Activated CD4-positive, alpha-beta memory T cell treated with anti-CD3 and anti-CD28 coated beads for 36 hours (primary cell): ENCODE measurements at regions not wholly inside any gene's neighbourhood (a gene's known extent, or its start where the extent isn't known, plus 50 kb on each side); places are given as distances from the start of the nearest gene placed in this dataset.

Source experiments
- CTCF ChIA-PET: fragments of 350-600 bp; sonication (Branson Sonifier 250); formaldehyde crosslinking; loops from one replicate; lab custom pipeline; 2021; ENCODE audit warnings: antibody characterized with exemption, inconsistent platforms; lab: Charles Lee
- POLR2A ChIA-PET: fragments of 350-600 bp; sonication (Branson Sonifier 250); formaldehyde crosslinking; loops from one replicate; lab custom pipeline; 2021; ENCODE audit warnings: antibody characterized with exemption; lab: Charles Lee
- DNase-seq: peaks from one replicate; pipeline ENCODE4 v3.0.0-alpha.2; 2020
- H3K27ac Mint-ChIP-seq: one replicate; pipeline ENCODE4 v1.8.0; 2021; ENCODE audit warnings: mixed read lengths
- H3K27me3 Mint-ChIP-seq: one replicate; pipeline ENCODE4 v1.8.0; 2021; ENCODE audit warnings: mixed read lengths
- H3K36me3 Mint-ChIP-seq: one replicate; pipeline ENCODE4 v1.8.0; 2021; ENCODE audit warnings: mixed read lengths
- H3K4me1 Mint-ChIP-seq: one replicate; pipeline ENCODE4 v1.8.0; 2021; ENCODE audit warnings: low read depth, mixed read lengths
- H3K4me3 Mint-ChIP-seq: one replicate; pipeline ENCODE4 v1.8.0; 2021; ENCODE audit warnings: mild to moderate bottlenecking, mixed read lengths
- H3K9me3 Mint-ChIP-seq: one replicate; pipeline ENCODE4 v1.8.0; 2021; ENCODE audit warnings: mixed read lengths
- intact Hi-C: fragments of 100-400 bp; cut with micrococcal nuclease; formaldehyde crosslinking; loops from one replicate; pipeline ENCODE4 v1.15.1; 2023

GRCh38 chr3:182690172-182690571 lies 103.1 kb upstream of the ATP11B start:
- H3K27me3 Mint-ChIP-seq = peaks cover 6% of the 10 kb centered on the region
- no peak overlapping the region for H3K4me3 Mint-ChIP-seq
- DNase-seq = no peak
- ChIA-PET POLR2A (no interaction called here), CTCF (no interaction called here)
- H3K4me1 Mint-ChIP-seq = no peaks in the 10 kb centered on the region
- intact Hi-C loops = no loop called here
- H3K27ac Mint-ChIP-seq = no peak overlapping the region
- no peaks in the 10 kb centered on the region for H3K36me3 Mint-ChIP-seq
- no peaks in the 10 kb centered on the region for H3K9me3 Mint-ChIP-seq

GRCh38 chr3:182692021-182692420 lies 101.3 kb upstream of the ATP11B start:
- Mint-ChIP-seq H3K9me3 (no peaks in the 10 kb centered on the region), H3K27ac (no peak overlapping the region), H3K27me3 (peaks cover 3% of the 10 kb centered on the region), H3K4me1 (no peaks in the 10 kb centered on the region), H3K4me3 (no peak overlapping the region), H3K36me3 (no peaks in the 10 kb centered on the region)
- ChIA-PET POLR2A (no interaction called here), CTCF (no interaction called here)
- intact Hi-C loops = no loop called here
- DNase-seq = no peak

GRCh38 chr3:182692695-182693094 lies 100.6 kb upstream of the ATP11B start:
- Mint-ChIP-seq H3K9me3 (no peaks in the 10 kb centered on the region), H3K27ac (no peak overlapping the region), H3K36me3 (no peaks in the 10 kb centered on the region), H3K4me1 (no peaks in the 10 kb centered on the region), H3K27me3 (peaks cover 1% of the 10 kb centered on the region), H3K4me3 (no peak overlapping the region)
- POLR2A ChIA-PET = no interaction called here
- intact Hi-C loops = no loop called here
- DNase-seq = no peak
- CTCF ChIA-PET = no interaction called here

- CTCF ChIA-PET = no interaction called here
- H3K27me3 Mint-ChIP-seq = no peaks in the 10 kb centered on the region
- no peaks in the 10 kb centered on the region for H3K36me3 Mint-ChIP-seq
- H3K4me1 Mint-ChIP-seq = no peaks in the 10 kb centered on the region
- no peaks in the 10 kb centered on the region for H3K9me3 Mint-ChIP-seq
- H3K4me3 Mint-ChIP-seq = no peak overlapping the region
- DNase-seq = no peak
- POLR2A ChIA-PET = no interaction called here
- intact Hi-C loops = no loop called here
- H3K27ac Mint-ChIP-seq = no peak overlapping the region
Observed at GRCh38 chr3:182693723-182694122, 99.6 kb upstream of the ATP11B start.

- intact Hi-C loops = no loop called here
- H3K9me3 Mint-ChIP-seq = no peaks in the 10 kb centered on the region
- no peak overlapping the region for H3K27ac Mint-ChIP-seq
- no peak overlapping the region for H3K4me3 Mint-ChIP-seq
- H3K4me1 Mint-ChIP-seq = no peaks in the 10 kb centered on the region
- ChIA-PET POLR2A (no interaction called here), CTCF (interaction anchor here (1.0 to 1.6 kb wide), 2 partner anchors 13 kb away, joined by 3 to 4 read pairs; no protein-coding TSS in a partner anchor)
- no peaks in the 10 kb centered on the region for H3K27me3 Mint-ChIP-seq
- no peaks in the 10 kb centered on the region for H3K36me3 Mint-ChIP-seq
- no peak for DNase-seq
Observed at GRCh38 chr3:182696916-182697315, 96.4 kb upstream of the ATP11B start.

- DNase-seq = no peak
- CTCF ChIA-PET = interaction anchor here (1.0 to 1.6 kb wide), 2 partner anchors 12 to 14 kb away, joined by 3 to 4 read pairs; no protein-coding TSS in a partner anchor
- intact Hi-C loops = no loop called here
- Mint-ChIP-seq H3K9me3 (no peaks in the 10 kb centered on the region), H3K27me3 (no peaks in the 10 kb centered on the region), H3K27ac (no peak overlapping the region), H3K4me3 (no peak overlapping the region), H3K36me3 (no peaks in the 10 kb centered on the region), H3K4me1 (no peaks in the 10 kb centered on the region)
- POLR2A ChIA-PET = no interaction called here
Observed at GRCh38 chr3:182697345-182697919, 95.9 kb upstream of the ATP11B start.

- ChIA-PET POLR2A (no interaction called here), CTCF (no interaction called here)
- Mint-ChIP-seq H3K4me1 (no peaks in the 10 kb centered on the region), H3K36me3 (no peaks in the 10 kb centered on the region), H3K4me3 (no peak overlapping the region), H3K27ac (no peak overlapping the region), H3K9me3 (no peaks in the 10 kb centered on the region), H3K27me3 (no peaks in the 10 kb centered on the region)
- intact Hi-C loops = no loop called here
- DNase-seq = no peak
Observed at GRCh38 chr3:182698078-182698477, 95.2 kb upstream of the ATP11B start.

DNA sequence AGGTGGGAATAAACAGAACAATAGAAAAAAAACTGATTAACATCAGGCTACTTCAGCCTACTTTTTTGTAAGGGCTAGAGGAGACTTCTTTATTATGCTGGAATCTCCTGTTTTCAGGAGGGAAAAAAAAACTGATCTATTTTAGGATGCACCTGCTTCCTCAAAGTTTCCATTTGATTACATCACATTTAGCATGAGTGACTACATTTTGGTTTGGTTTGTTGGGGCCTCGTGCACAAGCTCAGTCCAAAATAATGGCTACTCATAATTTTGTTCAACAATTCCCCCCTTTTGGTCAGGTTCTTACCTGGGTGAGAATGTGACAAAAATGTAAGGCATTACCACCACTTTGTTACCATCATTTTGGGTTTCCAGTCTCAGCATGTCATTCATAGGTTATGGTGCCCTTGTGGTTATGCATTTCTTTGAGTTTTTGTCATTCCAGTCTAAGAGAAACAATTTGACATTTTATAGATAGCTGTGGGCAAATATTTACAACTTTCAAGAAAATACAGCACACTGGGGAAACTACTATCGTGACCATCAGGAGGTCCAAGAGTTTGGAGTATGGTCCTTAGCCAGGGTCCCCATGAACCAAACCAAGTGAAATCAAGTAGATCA lies 93.6 kb upstream of the ATP11B start:
- CTCF ChIA-PET = interaction anchor here (1.1 to 1.5 kb wide), 3 partner anchors 9 to 16 kb away, joined by 3 to 6 read pairs (median 4); no protein-coding TSS in a partner anchor
- no peak overlapping the region for H3K4me3 Mint-ChIP-seq
- H3K9me3 Mint-ChIP-seq = no peaks in the 10 kb centered on the region
- no peak overlapping the region for H3K27ac Mint-ChIP-seq
- peaks cover 3% of the 10 kb centered on the region for H3K27me3 Mint-ChIP-seq
- no peaks in the 10 kb centered on the region for H3K36me3 Mint-ChIP-seq
- no peak for DNase-seq
- intact Hi-C loops = no loop called here
- POLR2A ChIA-PET = no interaction called here
- H3K4me1 Mint-ChIP-seq = no peaks in the 10 kb centered on the region

DNA sequence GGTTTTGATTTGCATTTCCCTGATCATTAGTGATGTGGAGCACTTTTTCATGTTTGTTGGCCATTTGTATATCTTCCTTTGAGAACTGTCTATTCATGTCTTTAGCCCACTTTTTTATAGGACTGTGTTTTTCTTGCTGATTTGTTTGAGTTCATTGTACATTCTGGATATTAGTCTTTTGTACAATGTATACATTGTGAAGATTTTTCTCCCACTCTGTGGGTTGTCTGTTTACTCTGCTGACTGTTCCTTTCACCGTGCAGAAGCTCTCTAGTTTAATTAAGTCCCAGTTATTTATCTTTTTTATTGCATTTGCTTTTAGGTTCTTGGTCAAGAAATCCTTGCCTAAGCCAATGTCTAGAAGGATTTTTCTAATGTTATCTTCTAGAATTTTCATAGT lies 91.1 kb upstream of the ATP11B start:
- ChIA-PET POLR2A (no interaction called here), CTCF (no interaction called here)
- intact Hi-C loops = no loop called here
- Mint-ChIP-seq H3K9me3 (no peaks in the 10 kb centered on the region), H3K4me1 (no peaks in the 10 kb centered on the region), H3K4me3 (no peak overlapping the region), H3K27me3 (peaks cover 8% of the 10 kb centered on the region), H3K27ac (no peak overlapping the region), H3K36me3 (no peaks in the 10 kb centered on the region)
- DNase-seq = no peak

DNA sequence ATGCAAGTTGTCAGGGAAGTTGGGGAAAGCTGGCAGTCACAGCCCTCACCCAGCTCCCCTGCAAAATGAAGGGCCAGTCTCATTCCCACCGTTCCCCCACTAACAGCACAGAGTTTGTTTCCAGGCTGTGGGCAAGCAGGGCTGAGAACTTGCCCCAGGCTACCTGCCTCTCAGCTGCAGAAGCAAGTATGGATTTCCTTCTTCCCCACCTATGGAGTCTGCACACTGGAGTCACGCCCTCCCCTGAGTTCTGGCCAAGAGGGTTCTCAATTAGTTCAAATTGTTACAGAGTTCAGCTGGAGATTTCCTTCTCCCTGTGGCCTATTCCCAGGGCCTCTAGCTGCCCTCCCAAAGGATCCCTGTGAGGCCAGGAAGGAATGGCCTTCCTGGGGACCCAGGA lies 90.1 kb upstream of the ATP11B start:
- no peak overlapping the region for H3K4me3 Mint-ChIP-seq
- H3K9me3 Mint-ChIP-seq = no peaks in the 10 kb centered on the region
- POLR2A ChIA-PET = no interaction called here
- H3K27me3 Mint-ChIP-seq = peaks cover 8% of the 10 kb centered on the region
- H3K36me3 Mint-ChIP-seq = no peaks in the 10 kb centered on the region
- intact Hi-C loops = no loop called here
- no peak for DNase-seq
- no peaks in the 10 kb centered on the region for H3K4me1 Mint-ChIP-seq
- no peak overlapping the region for H3K27ac Mint-ChIP-seq
- CTCF ChIA-PET = no interaction called here

DNA sequence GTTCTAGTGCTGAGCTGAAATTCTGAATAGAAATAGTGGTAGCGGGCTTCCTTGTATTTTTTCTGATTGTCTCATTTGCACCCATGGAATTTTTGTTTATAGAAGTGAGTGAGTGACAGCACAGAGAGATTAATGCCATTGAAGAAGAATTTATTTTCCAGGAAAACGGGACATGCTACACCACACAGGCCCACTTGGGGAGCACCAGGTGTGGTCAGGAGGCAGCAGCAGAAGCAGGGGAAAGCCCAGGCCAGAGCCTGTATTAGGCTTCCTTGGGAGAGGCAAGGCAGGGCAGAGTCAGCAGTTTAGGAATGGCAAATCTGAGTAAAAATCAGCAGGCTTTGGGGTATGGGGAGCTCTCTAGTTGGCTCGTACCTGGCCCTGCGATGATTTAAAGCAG lies 88.4 kb upstream of the ATP11B start:
- Mint-ChIP-seq H3K27ac (no peak overlapping the region), H3K4me1 (no peaks in the 10 kb centered on the region), H3K9me3 (no peaks in the 10 kb centered on the region), H3K4me3 (no peak overlapping the region), H3K27me3 (peaks cover 8% of the 10 kb centered on the region), H3K36me3 (no peaks in the 10 kb centered on the region)
- POLR2A ChIA-PET = no interaction called here
- intact Hi-C loops = no loop called here
- no peak for DNase-seq
- CTCF ChIA-PET = interaction anchor here (1.1 kb wide), 1 partner anchor 9 kb away, joined by 3 read pairs; no protein-coding TSS in a partner anchor

DNA sequence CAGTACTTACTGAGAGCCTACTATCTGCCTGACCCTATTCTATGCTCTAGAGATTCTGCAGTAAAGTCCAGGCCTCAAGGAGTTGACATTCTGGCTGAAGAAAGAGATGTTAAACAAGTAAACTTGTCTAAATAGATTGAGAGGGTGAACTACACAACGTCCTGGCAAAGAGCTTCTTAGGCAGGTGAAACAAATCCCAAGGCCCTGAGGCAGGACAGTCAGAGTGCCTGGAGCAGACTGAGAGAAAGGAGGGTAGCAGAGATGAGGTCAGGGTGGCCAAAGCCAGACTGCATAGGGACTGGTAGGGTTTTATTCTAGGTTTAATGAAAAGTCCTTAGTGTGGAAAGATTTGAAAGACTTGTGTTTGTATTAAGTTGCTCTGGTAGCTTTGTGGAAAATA lies 84.5 kb upstream of the ATP11B start:
- Mint-ChIP-seq H3K4me3 (no peak overlapping the region), H3K36me3 (no peaks in the 10 kb centered on the region), H3K27me3 (peaks cover 5% of the 10 kb centered on the region), H3K9me3 (no peaks in the 10 kb centered on the region), H3K4me1 (no peaks in the 10 kb centered on the region), H3K27ac (no peak overlapping the region)
- no peak for DNase-seq
- intact Hi-C loops = no loop called here
- ChIA-PET CTCF (interaction anchor here (0.7 to 7.8 kb wide), 6 partner anchors 8 to 1000 kb away, joined by 3 to 42 read pairs (median 4); no protein-coding TSS in a partner anchor), POLR2A (no interaction called here)

DNA sequence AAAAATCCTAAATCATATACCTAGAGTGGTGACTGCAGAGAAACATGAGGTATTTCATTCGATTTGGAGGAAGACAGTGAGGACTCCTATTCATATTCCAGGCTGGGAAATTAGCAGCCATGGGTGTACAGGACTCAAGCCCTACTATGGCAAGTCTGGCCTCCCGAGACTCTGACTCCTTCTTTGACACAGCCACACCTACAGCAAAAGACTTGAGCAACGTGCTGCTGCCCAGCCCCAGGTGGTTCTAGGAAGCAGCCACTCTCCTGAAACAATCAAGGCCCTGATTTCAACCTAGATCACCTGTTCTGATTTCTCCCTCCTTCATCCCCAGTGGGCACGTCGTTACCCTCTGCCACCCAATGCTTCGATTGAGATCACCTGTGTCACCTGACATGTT lies 84.0 kb upstream of the ATP11B start:
- DNase-seq = no peak
- Mint-ChIP-seq H3K9me3 (no peaks in the 10 kb centered on the region), H3K27ac (no peak overlapping the region), H3K36me3 (no peaks in the 10 kb centered on the region), H3K4me1 (no peaks in the 10 kb centered on the region), H3K27me3 (peaks cover 5% of the 10 kb centered on the region), H3K4me3 (no peak overlapping the region)
- ChIA-PET POLR2A (no interaction called here), CTCF (interaction anchor here (0.7 to 7.8 kb wide), 4 partner anchors 10 to 22 kb away, joined by 3 to 42 read pairs (median 4); no protein-coding TSS in a partner anchor)
- intact Hi-C loops = no loop called here
